NCI-H524 (cell line): ENCODE measurements at regions not wholly inside any gene's neighbourhood (a gene's known extent, or its start where the extent isn't known, plus 50 kb on each side); places are given as distances from the start of the nearest gene placed in this dataset.

ENCODE experiments used
- DNase-seq, 2 experiments: peaks; one replicate each; lab custom pipeline; 2025; lab: John Stamatoyannopoulos, UW

DNA sequence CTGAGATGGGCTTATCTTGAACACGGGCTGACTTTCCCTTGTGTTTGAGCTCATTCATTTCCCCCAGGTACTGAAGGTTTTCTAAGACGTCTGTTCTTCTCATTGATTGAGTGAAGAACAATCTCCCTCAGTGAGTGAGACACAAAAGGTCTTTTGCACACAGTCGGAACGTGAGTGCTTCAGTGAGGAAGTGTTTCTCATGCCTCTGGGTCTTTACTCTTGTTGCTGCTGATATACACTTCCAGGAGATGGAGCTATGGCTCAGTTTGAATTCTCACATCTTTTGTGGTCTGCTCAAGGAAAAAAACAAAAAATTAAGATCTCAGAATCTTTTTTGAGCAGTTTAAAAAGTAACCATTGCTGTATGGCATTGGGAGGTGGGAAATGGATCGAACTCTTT is 981.9 kb upstream of the TENM3 start:
- peak in 1 of 2 experiments; percentile 0 for DNase-seq

DNA sequence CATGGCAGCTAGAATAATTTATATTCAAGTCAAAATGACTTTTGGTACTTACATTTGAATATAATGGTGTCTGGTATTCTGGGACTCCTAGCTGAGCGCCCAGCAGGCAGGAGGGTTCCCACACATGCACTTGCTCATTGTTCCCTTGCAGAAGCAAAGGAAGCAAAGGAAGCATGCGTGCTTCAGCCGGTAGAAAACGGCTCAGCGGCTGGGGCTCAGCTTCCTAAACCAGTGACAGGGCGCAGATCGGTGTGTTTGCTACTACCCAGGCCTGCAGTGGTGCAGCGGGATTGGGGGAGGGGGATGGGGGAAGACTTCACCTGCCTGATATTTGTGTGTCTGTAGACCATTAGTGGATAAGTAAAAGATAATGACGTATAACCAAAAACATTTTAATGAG is 978.3 kb upstream of the TENM3 start:
- no peak for DNase-seq

DNA sequence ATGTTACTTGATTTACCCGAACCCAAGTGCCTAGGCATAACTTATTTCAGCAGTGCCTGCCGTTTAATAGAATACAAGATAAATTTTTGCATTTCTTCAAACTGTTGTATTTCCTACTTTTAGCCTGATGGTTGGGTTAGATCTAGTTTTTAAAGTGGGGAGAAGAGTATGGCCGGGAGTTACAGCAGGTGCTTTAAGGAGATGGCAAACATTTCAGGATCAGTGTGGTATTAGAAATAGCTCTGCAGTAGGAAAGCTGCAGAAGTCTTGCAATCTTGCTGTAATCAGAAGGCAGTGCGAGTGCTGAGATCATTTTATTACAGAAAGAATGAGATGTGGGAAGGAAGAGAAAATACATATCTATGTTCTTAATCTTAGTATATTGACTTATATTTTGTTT is 977.8 kb upstream of the TENM3 start:
- no peak for DNase-seq

DNA sequence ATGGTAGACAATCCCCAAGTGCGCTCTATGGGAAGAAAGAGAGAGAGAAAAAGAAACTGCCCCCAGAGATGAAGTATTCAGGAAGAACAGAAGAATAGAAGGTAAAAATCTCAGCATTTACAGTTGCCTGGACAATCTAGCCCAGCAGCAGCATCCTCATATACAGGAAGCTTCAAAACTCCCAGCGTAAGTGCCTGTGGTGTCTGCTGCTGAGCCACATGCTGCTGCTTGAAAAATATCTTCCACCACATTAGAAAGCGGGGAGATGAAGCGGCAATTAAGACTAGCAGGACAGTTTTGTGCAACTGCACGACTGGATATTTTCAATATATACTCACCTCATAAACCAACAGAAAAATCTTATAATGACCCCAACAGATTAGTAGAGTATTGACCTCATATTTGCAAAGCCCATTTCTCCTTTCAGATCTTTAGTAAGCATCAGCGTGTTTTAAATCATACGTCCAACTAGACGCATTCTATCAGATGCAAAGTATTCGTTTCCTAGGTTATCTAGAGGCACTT is 972.0 kb upstream of the TENM3 start:
- DNase-seq = no peak

DNA sequence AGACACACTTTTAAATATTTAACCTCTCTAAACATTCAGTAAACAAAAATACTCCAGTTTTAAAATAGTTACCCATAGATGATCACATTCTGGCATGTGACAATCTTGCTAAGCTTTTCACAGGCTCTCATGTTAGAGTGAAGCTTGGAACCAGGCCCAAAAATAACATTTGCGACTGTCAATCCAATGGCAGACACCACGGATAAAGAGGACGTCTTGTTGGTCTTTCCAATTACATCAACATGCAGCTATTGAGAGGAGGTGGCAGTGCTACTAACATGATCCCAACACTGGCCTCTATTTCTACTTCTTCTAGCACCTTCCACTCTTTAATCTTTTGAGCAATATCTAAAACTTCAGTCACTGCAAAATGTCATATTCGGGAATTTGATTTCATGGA is 970.8 kb upstream of the TENM3 start:
- DNase-seq = no peak

DNA sequence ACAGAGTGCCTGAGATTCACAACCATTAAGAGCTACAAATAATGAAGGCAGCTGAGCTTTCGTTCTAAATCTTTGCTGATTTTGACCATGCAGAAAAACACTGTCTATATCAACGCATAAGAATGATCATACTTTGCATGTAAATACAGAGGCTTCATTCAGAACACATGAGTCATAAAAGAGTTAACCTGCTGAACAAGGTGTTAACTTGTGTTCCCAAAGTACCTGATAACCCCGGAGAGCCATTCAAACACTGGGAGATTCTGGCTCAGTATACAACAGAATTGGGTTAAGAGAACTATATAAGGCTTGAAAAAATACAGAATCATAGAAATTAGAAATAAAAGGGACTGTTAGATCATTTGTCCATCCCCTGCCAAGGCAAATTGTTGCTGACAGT is 964.3 kb upstream of the TENM3 start:
- DNase-seq = no peak

DNA sequence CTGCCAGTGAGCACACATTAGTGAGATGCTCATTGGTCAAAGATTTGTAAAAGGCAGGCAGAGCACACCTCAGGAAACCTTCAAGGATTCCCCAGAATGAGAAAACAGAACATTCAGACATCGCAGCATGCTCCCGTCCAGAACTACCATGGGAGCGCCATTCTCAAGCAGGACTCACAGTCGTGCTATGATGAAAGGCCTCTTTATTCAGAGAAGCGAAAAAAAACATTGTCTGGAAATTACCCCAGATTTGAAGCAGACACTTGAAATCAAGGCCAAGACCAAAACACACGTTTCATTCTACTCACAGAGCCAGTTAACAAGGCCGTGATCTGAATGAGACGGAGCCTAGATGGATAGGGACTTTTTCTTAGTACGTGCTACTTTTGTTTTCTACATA is 961.8 kb upstream of the TENM3 start:
- DNase-seq = no peak

DNA sequence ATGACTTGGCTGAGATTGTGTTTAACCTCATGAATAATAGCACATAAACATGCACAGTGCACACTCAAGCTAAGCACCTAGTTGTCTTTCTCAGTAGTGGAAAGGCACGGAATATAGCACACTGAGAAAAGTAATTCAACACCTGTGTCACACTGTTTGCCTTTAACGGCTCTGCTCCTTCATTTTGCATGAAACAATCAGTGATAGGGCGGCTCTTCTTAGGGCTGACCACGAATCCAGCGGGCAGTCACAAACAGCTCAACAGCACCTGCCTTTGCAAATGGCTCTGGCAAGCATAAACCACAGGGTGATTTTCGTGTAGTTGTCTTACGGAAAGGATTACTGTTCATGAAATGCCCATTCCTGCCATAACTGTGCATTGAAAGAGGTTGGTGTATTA is 954.0 kb upstream of the TENM3 start:
- no peak for DNase-seq

DNA sequence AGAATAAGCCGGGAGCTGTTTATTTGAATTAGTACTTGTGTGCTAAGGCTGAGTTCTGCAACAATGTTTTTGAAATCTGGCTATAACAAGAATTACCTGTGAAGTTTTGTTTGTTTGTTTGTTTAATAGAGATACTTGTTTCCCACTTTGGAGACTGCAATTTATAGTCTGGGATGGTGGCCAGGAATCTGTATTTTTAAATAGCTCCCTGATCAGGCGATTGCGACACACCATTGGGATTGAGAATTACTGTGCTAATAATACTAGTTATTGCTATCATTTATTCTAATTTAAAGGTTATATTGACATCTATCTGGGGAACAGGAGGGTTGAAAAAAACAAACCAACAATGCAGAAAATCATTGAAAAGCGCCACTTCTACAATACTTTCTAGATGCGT is 951.6 kb upstream of the TENM3 start:
- no peak for DNase-seq

DNA sequence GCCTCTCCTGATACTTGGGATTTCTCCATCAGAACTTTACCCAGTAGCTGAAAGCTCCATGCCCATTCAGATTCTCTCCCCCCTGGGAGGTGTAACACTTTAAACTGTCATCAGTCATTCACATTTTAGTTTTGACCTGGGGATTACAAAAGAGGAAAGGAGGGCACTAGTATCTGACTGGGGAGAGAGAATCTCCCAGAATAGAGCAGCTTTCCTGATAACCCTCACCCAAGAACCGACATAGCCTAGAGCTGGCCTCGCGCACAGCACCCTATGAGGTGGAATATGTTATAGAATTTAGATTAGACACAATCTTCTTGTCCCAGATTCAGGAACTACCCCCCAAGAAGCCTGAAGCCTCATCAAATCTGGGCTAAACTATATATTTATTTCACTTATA is 950.2 kb upstream of the TENM3 start:
- no peak for DNase-seq

DNA sequence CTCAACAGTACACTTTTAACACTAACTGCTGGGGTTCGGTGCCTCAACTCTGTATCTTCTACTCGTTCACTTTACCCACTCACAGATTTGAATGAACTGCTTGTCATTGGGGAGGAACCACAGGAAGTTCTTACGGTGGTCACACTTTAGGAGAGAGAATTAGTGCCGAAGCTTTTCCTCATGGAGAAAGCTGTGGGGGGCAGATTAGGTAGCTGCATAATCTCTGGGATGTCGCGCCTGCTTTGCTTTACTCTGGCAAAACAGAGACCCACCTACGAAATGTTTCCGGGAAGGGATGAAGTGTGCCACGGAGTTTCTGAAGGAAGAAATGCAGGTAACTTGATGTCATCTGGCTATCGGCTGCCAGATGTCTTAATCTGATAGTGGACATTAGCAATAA is 949.7 kb upstream of the TENM3 start:
- DNase-seq = no peak

DNA sequence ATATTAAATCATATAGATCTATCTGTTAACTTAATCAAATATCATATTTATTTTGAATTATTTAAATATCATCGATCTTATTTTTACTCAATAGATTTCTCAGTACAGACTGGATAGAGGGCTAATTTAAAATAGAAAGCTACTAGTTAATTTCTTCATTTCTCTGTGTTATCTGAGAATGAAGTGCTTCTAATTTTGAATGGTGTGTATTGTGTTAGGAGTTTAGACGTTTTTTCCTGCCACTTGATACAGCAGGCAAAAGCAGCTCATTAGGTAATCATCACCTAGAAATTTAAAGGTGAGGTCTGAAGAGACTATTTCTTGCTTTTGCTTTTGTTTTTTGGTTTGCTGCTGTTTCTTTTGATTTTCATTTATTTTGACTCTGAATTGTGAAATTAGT is 948.8 kb upstream of the TENM3 start:
- no peak for DNase-seq

DNA sequence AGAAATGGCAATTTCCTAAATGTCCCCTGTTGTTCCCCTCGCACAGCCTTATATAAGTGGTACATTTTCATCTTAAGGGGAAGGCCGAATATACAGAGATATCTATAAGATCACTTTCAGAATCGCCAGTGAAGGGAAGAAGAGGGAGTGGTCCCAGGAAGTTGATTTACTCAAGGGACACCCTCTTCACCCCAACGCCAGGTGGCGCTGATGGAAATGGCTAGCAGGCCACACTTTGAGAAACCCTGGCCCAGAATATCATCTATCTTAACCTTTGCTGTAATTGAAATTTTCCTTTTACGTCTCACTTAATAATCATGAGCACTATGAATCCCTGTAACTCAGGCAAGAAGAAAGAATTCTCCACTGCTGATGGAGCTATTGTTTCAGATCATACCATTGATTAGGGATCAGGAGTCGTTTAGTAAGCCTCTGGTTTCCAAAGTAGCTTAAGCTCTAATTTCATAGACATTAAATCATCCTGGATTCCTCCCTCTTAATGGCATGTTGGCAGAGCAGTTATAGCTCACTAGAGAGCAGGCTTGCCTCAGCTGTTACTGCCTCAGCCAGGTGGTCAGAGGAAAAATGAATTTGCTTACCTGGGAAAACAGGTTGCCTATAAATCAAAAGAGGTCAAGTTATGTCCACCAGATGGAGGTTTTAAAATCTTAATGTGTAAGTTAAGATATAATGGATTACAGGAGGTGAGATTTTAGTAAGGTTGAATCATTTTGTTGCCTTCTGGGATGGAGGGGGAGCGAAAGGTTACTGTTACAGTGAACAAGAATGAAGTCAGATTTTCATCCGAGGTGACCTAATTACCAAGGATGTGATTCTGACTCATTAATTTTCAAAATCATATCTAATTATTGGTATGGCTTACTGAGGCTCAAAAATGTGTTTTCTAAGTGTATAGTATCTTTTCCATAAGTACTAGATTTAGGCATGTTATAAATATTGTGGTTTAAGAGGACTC is 941.2 kb upstream of the TENM3 start:
- peak; percentile 49 to 74 for DNase-seq

DNA sequence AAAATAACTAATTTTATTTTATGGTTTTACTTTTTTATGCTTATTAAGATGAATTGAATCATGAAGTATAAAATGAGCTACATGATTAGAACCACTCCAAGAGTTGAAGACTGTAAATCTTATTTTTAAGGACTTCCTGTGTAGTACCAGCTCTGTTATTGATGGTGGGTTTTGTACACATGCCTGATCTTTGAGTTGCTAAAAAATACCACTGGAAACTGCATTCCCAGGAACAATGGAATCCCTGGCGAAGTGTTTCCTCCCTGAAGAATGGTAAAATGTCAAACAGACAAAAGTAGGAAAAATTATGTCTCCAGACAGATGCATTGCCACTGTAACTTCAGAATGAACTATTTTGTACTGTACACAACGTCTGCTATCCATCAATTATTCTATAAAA is 935.4 kb upstream of the TENM3 start:
- DNase-seq = no peak

DNA sequence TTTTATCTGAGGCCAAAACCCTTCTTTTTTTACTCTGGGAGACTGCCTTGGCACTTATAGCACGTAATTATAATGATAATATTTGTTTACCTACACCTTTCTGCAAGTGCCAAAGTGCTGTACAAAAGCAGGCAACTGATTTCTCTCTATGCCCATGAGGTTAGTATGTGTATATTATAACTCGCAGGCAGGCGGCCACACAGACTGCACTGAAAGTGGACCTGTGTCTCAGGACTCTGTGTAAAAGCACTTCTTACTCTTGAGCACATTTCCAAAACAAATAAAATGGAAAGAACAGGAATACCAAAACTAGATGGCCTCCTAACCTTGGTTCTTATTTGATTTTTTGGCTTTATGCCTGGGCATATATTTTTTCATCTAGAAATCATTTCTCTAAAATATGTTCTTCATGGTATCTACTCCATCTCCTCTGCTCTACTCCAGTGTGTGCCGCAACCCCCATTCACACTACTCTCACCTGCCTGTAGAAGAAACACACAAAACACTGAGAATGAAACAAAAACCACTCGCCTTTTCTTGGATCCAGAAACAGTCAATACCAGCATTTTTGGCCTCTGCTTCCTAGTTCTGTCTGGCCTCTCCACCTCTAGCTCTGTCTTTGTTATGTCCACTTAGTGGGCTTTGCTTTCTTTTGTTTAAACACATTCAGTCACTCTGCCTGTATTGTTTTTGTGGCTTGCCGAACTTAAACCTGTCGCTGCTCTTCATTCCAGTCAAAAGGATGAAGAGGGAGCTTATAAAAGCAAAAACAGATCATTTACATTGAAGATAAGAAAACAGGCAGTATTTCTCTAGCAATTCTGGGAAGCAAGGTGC is 934.5 kb upstream of the TENM3 start:
- no peak for DNase-seq

DNA sequence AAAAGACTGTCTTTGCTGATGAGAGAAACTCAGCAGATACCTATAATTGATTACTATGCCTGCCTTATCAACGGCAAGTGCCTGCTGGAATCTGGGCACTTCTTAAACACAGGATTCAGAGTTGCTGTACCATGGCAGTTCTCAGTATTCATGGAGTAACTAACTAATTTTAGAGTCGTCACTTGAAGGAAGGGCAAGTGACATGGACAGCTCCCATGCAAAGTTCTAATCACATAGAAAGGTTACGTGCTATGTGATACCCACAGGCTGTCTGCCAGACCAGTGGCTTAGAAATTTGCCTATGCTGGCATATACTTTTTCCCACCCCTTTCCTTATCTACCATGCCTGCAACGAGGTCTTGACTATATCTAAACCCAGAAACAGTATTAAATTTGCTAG is 931.1 kb upstream of the TENM3 start:
- DNase-seq = no peak

DNA sequence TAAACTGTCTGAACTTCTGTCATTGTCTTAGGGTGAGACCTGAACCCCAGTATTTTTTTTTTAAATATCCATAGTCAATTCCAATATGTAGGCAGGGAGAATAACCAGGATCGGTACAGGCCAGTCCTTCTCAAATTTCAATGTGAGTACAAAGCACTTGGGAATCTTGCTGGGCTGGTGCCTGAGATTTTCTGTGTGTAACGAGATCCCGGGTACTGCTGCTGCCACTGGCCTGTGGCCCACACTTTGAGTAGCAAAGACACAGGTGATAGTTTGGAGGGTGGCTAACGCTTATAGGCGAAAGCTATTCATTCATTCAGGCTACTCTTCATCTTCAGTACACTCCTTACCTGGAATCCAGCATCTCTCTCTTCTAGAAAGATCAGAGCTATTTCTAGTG is 923.6 kb upstream of the TENM3 start:
- DNase-seq = peak in 1 of 2 experiments; percentile 18

DNA sequence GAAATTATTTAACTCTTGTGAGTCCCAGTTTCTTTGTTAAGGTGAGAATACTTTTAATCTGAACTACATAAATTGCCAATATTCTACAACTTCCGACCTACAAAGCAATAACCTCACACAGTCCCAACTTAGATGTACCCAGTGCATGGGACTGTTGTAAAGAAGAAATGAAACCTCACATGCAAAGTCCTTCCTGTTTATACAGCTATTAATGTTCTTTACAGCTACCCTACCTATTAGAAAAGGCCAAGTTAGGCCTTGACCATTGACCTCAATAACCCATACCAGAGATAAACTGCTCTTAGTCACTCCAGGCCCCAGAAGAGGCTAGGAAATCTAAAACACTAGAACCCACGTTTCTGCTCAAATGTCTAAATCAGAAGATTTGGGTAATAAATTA is 920.1 kb upstream of the TENM3 start:
- DNase-seq = no peak

DNA sequence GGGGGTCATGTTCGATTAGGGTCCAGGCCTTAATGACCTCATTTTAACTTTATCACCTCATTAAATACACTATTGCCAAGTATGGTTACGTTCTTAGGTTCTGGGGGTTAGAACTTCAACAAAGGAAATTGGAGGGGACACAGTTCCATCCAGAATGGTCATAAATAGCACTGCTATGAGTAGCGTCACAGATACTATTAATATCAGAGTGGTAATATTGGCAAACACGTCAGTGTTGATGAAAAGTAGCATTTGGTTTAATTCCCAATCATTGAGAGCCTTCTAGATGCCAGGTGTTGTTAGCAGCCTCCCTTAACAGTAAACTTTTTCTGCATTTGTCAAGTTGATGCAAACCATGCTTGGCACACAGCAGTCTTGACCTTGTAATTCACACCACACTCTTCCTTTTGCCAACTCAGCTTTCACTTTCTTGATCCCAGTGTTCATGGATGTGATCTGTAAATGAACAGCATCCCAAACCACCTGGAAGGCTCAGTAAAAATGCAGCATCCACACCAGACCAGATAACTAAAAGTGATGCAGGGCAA is 912.5 kb upstream of the TENM3 start:
- no peak for DNase-seq

DNA sequence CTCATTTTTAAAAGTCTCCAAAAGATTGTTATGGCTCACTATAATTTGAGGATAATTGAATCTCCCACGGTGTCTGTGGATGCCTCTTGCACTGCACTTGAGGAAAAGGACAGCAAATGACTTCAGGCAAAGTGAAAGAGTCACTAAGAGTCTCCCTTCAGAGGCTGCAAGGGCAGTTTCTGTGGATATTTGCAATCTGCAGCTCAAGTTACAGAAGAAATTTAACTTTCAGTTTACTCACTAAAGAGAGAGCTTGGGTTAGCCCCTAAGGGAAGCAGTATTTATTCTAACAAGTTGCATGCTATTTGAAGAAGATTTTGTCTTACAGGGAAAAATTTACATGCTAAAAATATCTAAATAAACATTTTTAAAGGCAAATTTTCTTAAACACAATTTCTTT is 912.0 kb upstream of the TENM3 start:
- no peak for DNase-seq

DNA sequence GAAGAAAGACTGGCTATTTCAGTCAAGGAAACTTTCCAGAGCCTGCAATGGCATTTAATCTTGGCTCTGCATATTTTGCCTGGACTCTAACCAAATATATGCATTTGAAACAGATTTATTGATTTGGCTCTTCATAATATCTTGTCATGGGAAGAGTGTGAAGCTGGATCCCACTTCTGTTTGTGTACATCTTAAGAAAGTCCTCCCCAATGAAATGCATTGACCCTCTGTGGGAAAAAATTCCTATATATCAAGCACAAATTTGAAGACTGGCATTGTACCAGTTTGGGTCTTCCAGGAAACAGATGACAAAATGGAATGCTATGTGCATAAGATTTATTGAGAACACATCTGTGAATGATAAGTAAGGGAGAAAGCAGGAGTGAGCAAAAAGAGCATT is 897.3 kb upstream of the TENM3 start:
- no peak for DNase-seq

DNA sequence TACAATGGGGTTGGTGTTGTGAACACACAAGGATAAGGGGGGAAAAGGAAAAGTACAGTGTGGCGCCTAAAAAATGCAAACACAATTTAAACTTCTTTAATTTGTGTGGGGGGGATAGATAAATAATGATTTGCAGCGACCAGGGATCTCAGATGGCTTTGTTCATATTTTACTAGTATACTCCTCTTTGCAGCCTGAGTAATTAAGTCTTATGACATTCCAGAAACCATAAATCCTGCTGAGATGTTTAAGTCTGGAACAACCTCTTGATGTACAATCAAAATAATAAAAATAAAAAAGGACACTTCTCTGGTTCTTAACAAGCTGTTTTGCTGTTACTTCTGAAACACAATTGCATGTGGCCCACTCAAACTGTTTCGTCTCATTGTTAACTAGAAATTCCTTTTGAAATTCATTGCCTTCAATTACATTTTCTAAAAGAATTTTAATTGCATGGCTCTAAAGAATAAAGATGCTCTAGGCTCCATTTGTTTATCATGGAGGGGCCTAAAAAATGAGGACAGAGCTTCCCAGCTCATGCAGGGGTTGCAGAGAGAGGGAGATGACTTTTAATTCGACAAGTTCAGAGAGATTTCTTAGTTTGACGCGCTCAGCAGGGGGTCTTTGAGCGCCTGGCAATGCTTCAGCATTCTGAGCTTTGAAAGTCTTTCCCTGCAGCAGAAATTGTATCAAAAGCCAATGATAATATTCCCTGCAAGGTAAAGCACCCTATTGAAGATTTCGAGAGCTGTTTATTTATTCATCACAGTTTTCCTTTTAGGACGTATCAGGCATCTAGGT is 892.4 kb upstream of the TENM3 start:
- DNase-seq = no peak
